NB4 (cell line): ENCODE measurements at regions not wholly inside any gene's neighbourhood (a gene's known extent, or its start where the extent isn't known, plus 50 kb on each side); places are given as distances from the start of the nearest gene placed in this dataset.

ENCODE experiments used
- DNase-seq: peaks from one replicate; pipeline ENCODE4 v3.0.0; 2010; ENCODE audit warnings: low read depth
- H3K4me3 ChIP-seq: one replicate; pipeline ENCODE4 v1.5.1; 2011; ENCODE audit warnings: mild to moderate bottlenecking, low read depth, low read length, moderate library complexity
- CTCF ChIP-seq: IDR thresholded peaks from one replicate; pipeline ENCODE4 v1.5.1; 2012; ENCODE audit warnings: low read depth, low read length
- MAX ChIP-seq: IDR thresholded peaks from 2 replicates; pipeline ENCODE4 v1.6.1; 2011; ENCODE audit warnings: low read depth, low read length
- MYC ChIP-seq: IDR thresholded peaks from 2 replicates; pipeline ENCODE4 v1.6.1; 2011; ENCODE audit warnings: low read depth, low read length
- POLR2A ChIP-seq: IDR thresholded peaks from 2 replicates; pipeline ENCODE4 v1.6.1; 2011; ENCODE audit warnings: mild to moderate bottlenecking; ENCODE audit not compliant: insufficient read length; ENCODE audit errors: extremely low read depth

GRCh38 chr17:77296769-77297409 lies 156.1 kb downstream of the SEC14L1 start:
- DNase-seq = no peak
- no peak for TF ChIP-seq CTCF
- no peak for TF ChIP-seq MYC
- no peak for TF ChIP-seq MAX
- no peak for TF ChIP-seq POLR2A
- no peak overlapping the region for H3K4me3 ChIP-seq

- peak; percentile 53 for DNase-seq
- no peak for TF ChIP-seq MAX
- TF ChIP-seq MYC = no peak
- TF ChIP-seq POLR2A = no peak
- no peak for TF ChIP-seq CTCF
- no peak overlapping the region for H3K4me3 ChIP-seq
Measured at GRCh38 chr17:77297693-77298666, 157.2 kb downstream of the SEC14L1 start.

GRCh38 chr17:77298811-77299210 lies 158.0 kb downstream of the SEC14L1 start:
- TF ChIP-seq POLR2A (no peak), MAX (no peak), CTCF (no peak), MYC (no peak)
- DNase-seq = no peak
- H3K4me3 ChIP-seq = no peak overlapping the region

- no peak for TF ChIP-seq MYC
- no peak for TF ChIP-seq CTCF
- TF ChIP-seq MAX = no peak
- no peak for TF ChIP-seq POLR2A
- no peak for DNase-seq
- no peak overlapping the region for H3K4me3 ChIP-seq
Measured at GRCh38 chr17:77299256-77300015, 158.7 kb downstream of the SEC14L1 start.

- TF ChIP-seq POLR2A (no peak), CTCF (no peak), MAX (no peak), MYC (no peak)
- H3K4me3 ChIP-seq = no peak overlapping the region
- no peak for DNase-seq
Measured at GRCh38 chr17:77300016-77300686, 159.4 kb downstream of the SEC14L1 start.
